ENCODE measurements at regions not wholly inside any gene's neighbourhood (a gene's known extent, or its start where the extent isn't known, plus 50 kb on each side); places are given as distances from the start of the nearest gene placed in this dataset.

- no peak for TF ChIP-seq POLR2AphosphoS5 (IDR thresholded peaks at IDR 0.05; ENCODE audit: low read depth, low read length)
- no peak for TF ChIP-seq TAF1 (IDR thresholded peaks at IDR 0.05; ENCODE audit: borderline replicate concordance, low read depth, low read length)
- TF ChIP-seq POLR2A (IDR thresholded peaks at IDR 0.05; ENCODE audit: low read depth, low read length), result no peak
- FAIRE-seq (no peak), DNase-seq (ENCODE audit: insufficient read length) (no peak)
Observed at GRCh38 chr6:91428296-91428695, 841.4 kb upstream of the MAP3K7 start.

GRCh38 chr6:91420243-91420642 lies 833.4 kb upstream of the MAP3K7 start:
- no peak for DNase-seq (ENCODE audit: insufficient read length)
- no peak for FAIRE-seq
- no peak for TF ChIP-seq POLR2A (IDR thresholded peaks at IDR 0.05; ENCODE audit: low read depth, low read length)
- no peak for TF ChIP-seq POLR2AphosphoS5 (IDR thresholded peaks at IDR 0.05; ENCODE audit: low read depth, low read length)
- TF ChIP-seq TAF1 (IDR thresholded peaks at IDR 0.05; ENCODE audit: borderline replicate concordance, low read depth, low read length), result no peak

- TF ChIP-seq TAF1 (IDR thresholded peaks at IDR 0.05; ENCODE audit: borderline replicate concordance, low read depth, low read length), result no peak
- TF ChIP-seq POLR2AphosphoS5 (IDR thresholded peaks at IDR 0.05; ENCODE audit: low read depth, low read length), result no peak
- TF ChIP-seq POLR2A (IDR thresholded peaks at IDR 0.05; ENCODE audit: low read depth, low read length), result no peak
- no peak for DNase-seq (ENCODE audit: insufficient read length)
- no peak for FAIRE-seq
Observed at GRCh38 chr6:91415031-91415605, 828.2 kb upstream of the MAP3K7 start.

- FAIRE-seq (no peak), DNase-seq (ENCODE audit: insufficient read length) (no peak)
- no peak for TF ChIP-seq POLR2AphosphoS5 (IDR thresholded peaks at IDR 0.05; ENCODE audit: low read depth, low read length)
- no peak for TF ChIP-seq TAF1 (IDR thresholded peaks at IDR 0.05; ENCODE audit: borderline replicate concordance, low read depth, low read length)
- no peak for TF ChIP-seq POLR2A (IDR thresholded peaks at IDR 0.05; ENCODE audit: low read depth, low read length)
Observed at GRCh38 chr6:91412532-91412931, 825.7 kb upstream of the MAP3K7 start.

- DNase-seq (ENCODE audit: insufficient read length) (no peak), FAIRE-seq (no peak)
- TF ChIP-seq TAF1 (IDR thresholded peaks at IDR 0.05; ENCODE audit: borderline replicate concordance, low read depth, low read length) (no peak), POLR2A (IDR thresholded peaks at IDR 0.05; ENCODE audit: low read depth, low read length) (no peak), POLR2AphosphoS5 (IDR thresholded peaks at IDR 0.05; ENCODE audit: low read depth, low read length) (no peak)
Observed at GRCh38 chr6:91407706-91408105, 820.8 kb upstream of the MAP3K7 start.

- FAIRE-seq (no peak), DNase-seq (ENCODE audit: insufficient read length) (no peak)
- TF ChIP-seq POLR2A (IDR thresholded peaks at IDR 0.05; ENCODE audit: low read depth, low read length), result no peak
- TF ChIP-seq TAF1 (IDR thresholded peaks at IDR 0.05; ENCODE audit: borderline replicate concordance, low read depth, low read length), result no peak
- TF ChIP-seq POLR2AphosphoS5 (IDR thresholded peaks at IDR 0.05; ENCODE audit: low read depth, low read length), result no peak
Observed at GRCh38 chr6:91392951-91393350, 806.1 kb upstream of the MAP3K7 start.

GRCh38 chr6:91387290-91388059 lies 800.6 kb upstream of the MAP3K7 start:
- TF ChIP-seq POLR2A (IDR thresholded peaks at IDR 0.05; ENCODE audit: low read depth, low read length) (no peak), POLR2AphosphoS5 (IDR thresholded peaks at IDR 0.05; ENCODE audit: low read depth, low read length) (no peak), TAF1 (IDR thresholded peaks at IDR 0.05; ENCODE audit: borderline replicate concordance, low read depth, low read length) (no peak)
- no peak for FAIRE-seq
- DNase-seq (ENCODE audit: insufficient read length), result no peak

- FAIRE-seq (no peak), DNase-seq (ENCODE audit: insufficient read length) (no peak)
- no peak for TF ChIP-seq POLR2AphosphoS5 (IDR thresholded peaks at IDR 0.05; ENCODE audit: low read depth, low read length)
- TF ChIP-seq TAF1 (IDR thresholded peaks at IDR 0.05; ENCODE audit: borderline replicate concordance, low read depth, low read length), result no peak
- TF ChIP-seq POLR2A (IDR thresholded peaks at IDR 0.05; ENCODE audit: low read depth, low read length), result no peak
Observed at GRCh38 chr6:91386204-91386603, 799.3 kb upstream of the MAP3K7 start.

GRCh38 chr6:91383207-91383606 lies 796.3 kb upstream of the MAP3K7 start:
- no peak for TF ChIP-seq POLR2AphosphoS5 (IDR thresholded peaks at IDR 0.05; ENCODE audit: low read depth, low read length)
- no peak for TF ChIP-seq TAF1 (IDR thresholded peaks at IDR 0.05; ENCODE audit: borderline replicate concordance, low read depth, low read length)
- TF ChIP-seq POLR2A (IDR thresholded peaks at IDR 0.05; ENCODE audit: low read depth, low read length), result no peak
- FAIRE-seq (no peak), DNase-seq (ENCODE audit: insufficient read length) (no peak)

GRCh38 chr6:91376686-91377085 lies 789.8 kb upstream of the MAP3K7 start:
- DNase-seq (ENCODE audit: insufficient read length), result no peak
- FAIRE-seq, result no peak
- no peak for TF ChIP-seq TAF1 (IDR thresholded peaks at IDR 0.05; ENCODE audit: borderline replicate concordance, low read depth, low read length)
- no peak for TF ChIP-seq POLR2AphosphoS5 (IDR thresholded peaks at IDR 0.05; ENCODE audit: low read depth, low read length)
- no peak for TF ChIP-seq POLR2A (IDR thresholded peaks at IDR 0.05; ENCODE audit: low read depth, low read length)

GRCh38 chr6:91366781-91367180 lies 779.9 kb upstream of the MAP3K7 start:
- TF ChIP-seq POLR2A (IDR thresholded peaks at IDR 0.05; ENCODE audit: low read depth, low read length) (no peak), POLR2AphosphoS5 (IDR thresholded peaks at IDR 0.05; ENCODE audit: low read depth, low read length) (no peak), TAF1 (IDR thresholded peaks at IDR 0.05; ENCODE audit: borderline replicate concordance, low read depth, low read length) (no peak)
- no peak for DNase-seq (ENCODE audit: insufficient read length)
- no peak for FAIRE-seq

GRCh38 chr6:91358986-91359385 lies 772.1 kb upstream of the MAP3K7 start:
- no peak for FAIRE-seq
- no peak for DNase-seq (ENCODE audit: insufficient read length)
- TF ChIP-seq POLR2A (IDR thresholded peaks at IDR 0.05; ENCODE audit: low read depth, low read length) (no peak), TAF1 (IDR thresholded peaks at IDR 0.05; ENCODE audit: borderline replicate concordance, low read depth, low read length) (no peak), POLR2AphosphoS5 (IDR thresholded peaks at IDR 0.05; ENCODE audit: low read depth, low read length) (no peak)
